Fibroblast of peridontal ligament (primary cell): ENCODE measurements at regions not wholly inside any gene's neighbourhood (a gene's known extent, or its start where the extent isn't known, plus 50 kb on each side); places are given as distances from the start of the nearest gene placed in this dataset.
"Not testable (repeated sequence)": the region's sequence is repeated elsewhere in the genome, so short reads cannot be mapped to it uniquely, and the experiment has no call there.

Source experiments
- DNase-seq: peaks from one replicate; pipeline ENCODE4 v3.0.0-alpha.2; 2010; ENCODE audit errors: extremely low read depth

DNA sequence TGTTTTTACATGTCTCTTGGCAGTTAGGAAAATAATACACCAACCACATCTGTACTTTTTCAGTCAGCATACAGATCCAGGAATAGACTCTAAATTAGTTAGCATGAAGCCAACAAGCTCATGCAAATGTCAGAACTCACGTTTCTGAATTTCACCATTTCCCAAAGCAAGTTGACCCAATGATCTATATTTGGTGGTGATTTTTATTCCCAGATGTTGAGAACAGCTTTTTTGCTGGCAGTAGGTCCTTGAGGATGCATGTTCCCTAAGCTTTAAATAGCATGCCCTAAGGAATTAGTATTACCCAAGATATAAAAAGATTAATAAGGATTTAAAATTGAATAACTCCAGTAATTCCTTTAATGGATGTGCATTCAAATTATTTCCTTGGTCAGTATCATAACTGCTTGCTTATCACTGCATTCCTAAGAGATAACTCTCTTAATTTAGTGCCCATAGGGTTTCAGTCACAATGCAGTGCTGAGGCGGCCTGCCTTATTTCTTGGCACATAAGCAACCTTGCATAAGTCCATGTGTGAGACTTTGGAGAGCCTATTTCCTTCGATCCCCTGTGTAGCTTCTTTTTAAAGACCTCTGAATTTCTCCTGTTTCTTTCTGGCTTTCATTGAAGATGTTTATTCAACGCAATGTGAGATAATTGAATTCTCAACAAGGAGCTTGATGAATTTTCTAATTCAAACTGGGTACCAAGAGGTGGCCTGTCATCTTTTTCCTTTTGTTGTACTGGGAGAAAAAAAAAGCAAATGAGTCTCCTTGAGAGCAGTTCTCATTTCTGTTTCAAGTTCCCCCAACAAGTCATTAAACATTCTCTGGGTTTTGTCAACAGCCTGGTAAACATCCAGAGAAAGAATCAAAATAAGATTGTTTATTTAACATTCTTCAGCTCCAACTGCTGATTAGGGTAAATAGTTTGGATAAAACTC, 135.3 kb upstream of the MEOX2 start:
- peak; percentile 44 for DNase-seq

DNA sequence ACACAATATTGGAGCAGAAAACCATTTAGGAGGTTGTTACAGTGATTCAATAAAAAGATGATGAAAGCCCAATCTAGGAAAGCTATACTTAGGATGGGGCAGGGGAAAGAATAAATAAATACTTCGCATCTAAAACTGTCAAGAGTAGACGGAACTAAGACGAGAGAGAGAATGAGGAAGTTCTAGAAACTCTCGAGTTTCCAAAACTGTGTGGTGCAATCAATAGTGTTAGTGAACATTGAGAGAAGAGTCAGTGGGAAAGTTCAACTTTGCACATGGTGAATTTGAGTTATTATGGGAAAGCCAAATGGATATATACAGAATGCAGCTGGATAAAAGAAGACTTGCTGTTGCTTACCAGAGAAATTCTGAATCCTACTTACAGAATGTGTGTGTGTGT, 133.8 kb upstream of the MEOX2 start:
- no peak for DNase-seq

DNA sequence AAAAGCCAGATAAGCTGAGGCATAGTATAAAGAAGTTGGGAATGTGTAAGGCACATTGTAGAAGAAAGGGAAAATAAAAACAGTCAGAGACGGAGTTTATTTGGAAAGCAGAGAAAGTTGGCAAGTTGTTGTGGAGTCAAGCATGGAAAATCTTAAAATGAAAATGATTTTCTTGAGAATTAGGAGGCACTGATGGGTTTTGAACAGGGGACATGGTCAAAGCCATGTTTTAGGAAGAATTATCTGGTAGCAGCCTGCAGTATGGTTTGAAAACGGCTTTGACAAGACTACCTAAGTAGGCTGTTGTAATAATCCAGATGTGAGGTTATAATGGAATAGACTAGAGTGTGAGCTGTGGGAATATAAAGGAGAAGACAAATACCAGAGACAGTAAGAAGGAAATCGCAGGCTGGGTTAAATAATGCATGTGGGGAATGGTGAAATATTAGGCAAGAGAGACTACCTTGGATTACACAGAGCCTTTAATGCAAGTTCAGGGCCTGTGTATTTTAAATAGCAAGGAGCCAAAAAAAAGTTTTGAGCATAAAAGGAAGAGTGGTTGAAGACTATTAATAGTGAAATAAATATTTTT, 130.4 kb upstream of the MEOX2 start:
- DNase-seq: no peak

DNA sequence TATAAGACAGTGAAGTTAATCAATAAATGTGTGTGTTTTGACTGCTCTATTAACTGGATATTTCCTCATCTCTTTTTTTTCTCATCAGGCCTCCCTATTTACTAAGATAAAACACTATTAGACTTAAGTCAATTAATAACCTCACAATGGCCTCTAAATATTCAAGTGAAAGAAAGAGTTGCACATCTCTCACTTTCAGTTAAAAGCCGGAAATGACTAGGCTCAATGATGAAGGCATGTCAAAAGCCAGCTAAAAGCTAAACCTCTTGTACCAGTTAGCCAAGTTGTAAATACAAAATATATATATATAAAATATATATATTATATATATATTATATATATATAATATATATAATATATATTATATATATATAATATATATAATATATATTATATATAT, 127.0 kb upstream of the MEOX2 start:
- DNase-seq: no peak

GRCh38 chr7:15810383-15810782, 123.9 kb upstream of the MEOX2 start:
- not testable (repeated sequence) for DNase-seq

DNA sequence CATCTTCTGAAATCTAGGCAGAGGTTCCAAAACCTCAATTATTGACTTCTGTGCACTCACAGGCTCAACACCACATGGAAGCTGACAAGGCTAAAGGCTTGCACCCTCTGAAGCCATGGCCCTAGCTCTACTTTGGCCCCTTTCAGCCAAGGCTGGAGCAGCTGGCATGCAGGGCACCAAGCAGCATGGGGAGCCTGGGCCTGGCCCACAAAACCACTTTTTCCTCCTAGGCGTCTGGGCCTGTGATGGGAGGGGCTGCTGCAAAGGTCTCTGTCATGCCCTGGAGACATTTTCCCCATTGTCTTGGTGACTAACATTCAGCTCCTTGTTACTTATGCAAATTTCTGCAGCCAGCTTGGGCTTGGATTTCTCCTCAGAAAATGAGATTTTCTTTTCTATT, 123.5 kb upstream of the MEOX2 start:
- not testable (repeated sequence) for DNase-seq

DNA sequence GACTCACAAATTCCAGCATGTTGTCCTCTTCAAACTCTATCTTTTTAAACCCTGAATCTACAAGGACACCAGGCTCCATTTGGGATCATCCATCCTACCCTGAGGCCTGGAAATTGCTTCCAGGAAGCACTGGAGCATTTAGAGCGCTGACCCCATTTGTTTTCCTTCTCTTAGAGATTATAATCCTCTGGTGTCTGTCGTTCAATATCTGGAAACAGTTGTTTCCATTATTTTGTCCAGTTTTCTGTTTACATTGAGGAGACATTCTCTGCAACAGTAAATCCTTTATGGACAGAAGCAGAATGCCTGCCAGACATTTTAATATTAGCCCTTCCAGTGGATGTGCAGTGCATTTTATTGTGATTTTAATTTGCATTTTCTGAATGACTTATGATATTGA, 119.4 kb upstream of the MEOX2 start:
- DNase-seq: no peak

DNA sequence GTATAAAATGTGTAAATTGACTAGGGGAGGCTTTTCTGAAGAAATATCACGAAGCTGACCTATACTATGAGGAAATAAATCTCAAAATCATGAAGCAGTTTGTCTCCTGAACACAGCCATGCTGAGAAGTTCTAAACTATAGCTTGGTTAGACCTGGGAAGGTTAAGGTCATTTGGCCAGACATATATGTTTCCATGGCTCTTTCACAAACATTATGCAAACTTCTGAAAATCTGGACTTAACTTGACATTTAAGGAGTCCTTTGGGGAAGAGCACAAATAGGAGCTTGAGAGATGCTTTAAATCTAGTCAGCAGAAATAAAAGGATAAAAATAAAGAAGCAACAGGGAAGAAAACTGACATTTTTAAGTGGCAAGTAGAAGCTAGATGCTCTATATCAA, 115.9 kb upstream of the MEOX2 start:
- DNase-seq: peak; percentile 26

GRCh38 chr7:15801551-15801950, 115.1 kb upstream of the MEOX2 start:
- peak; percentile 69 for DNase-seq

- no peak for DNase-seq
Observed at GRCh38 chr7:15801041-15801440, 114.6 kb upstream of the MEOX2 start.

DNA sequence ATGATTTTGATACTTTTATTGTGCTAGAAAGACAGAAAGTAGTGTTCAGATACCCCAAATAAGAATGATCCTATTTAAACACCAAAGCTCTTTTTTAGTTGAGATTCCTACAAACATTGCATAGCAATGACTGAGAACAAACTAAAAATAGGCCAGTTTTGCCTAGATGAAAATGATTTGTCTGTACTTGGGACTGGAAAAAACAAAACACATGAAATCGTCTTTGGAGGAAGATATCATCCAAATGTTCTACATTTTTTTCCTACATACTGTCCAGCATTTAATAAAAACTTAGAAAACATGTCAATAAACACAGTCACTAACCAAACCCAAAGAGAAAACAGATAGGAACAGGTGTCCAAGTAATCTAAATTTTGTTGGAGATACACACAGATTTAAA, 111.6 kb upstream of the MEOX2 start:
- DNase-seq: no peak

GRCh38 chr7:15795393-15795792, 108.9 kb upstream of the MEOX2 start:
- DNase-seq: peak; percentile 44

DNA sequence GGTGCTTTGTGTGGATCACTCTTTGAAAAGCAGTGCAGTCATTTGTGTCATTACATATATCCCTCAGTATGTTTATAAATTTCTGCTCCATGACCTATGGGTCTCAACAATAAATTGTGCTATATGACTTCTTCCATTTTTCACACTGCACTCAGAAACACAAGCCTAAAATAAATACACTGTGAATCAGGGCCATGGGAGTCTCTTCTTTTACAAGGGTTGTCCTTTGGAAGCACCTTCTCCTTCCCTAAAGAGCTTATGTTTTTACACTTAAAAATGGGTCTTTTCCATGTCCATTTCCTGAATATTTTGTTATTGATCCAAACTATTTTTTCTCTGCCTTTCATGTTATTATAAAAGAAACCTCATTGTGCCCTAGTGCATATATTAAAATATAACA, 108.3 kb upstream of the MEOX2 start:
- no peak for DNase-seq

DNA sequence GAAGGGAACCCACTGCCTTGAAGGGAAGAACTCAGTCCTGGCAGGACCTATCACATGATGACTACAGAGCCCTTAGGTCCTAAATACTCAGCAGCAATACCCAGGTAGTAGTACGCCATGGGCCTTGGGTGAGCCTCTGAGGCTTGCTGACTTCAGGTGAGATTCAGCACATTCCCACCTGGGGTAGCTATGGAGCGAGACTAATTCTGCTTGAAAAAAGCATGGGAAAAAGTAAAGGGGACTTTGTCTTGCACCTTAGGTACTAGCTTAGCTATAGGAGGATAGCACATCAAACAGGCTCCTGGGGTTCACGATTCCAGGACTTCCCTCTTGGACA, 98.2 kb upstream of the MEOX2 start:
- DNase-seq: no peak

DNA sequence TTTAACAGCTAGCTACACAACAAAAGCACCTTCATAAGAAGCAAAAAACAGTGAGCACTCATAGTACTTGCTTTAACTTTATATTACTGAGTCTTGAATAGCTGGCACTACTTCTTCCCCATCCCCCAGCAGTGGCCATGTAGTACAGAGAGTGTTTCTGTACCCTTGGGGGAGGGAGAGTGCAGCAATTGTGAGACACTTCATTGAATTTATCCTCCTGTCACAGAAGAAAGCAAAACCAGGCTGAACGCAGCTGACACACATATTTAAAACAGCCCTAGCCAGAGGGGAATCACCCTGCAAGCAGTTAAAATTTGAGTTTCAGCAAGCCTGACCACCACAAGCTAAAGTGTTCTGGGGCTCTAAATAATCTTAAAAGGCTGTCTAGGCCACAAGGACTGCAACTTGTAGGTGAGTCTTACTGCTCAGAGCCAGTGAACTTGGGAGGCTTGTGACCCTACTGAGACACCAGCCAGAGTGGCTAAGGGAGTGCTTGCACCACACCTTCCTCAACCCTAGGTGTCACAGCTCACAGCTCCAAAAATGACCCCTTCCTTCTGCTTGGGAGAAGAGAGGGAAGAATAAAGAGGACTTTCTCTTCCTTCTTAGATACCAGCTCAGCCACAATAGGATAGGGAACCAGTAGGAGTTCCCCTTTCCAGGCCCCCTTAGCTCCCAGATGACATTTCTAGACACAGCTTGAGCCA, 97.7 kb upstream of the MEOX2 start:
- no peak for DNase-seq

DNA sequence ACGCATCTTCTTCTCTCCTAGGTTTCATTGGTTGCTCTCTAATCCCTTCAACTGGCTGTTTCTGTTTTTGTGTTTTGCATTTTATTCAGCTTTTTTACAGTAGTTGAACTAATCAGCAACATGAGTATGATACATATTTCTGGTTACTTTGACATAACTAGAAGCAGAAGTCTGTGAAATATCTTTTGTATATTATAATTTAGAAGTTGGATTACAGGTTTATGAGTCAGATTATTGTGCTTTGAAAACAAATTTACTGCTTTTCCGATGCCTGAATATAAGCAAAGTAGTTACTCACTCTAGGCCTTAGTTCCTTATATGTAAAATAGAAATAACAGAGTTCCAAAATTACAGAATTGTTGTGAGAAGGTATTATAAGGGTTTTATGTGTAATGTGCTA, 96.2 kb upstream of the MEOX2 start:
- DNase-seq: peak; percentile 38

- DNase-seq: no peak
Observed at GRCh38 chr7:15781944-15782343, 95.5 kb upstream of the MEOX2 start.

- DNase-seq: peak; percentile 49
Observed at GRCh38 chr7:15780271-15780670, 93.8 kb upstream of the MEOX2 start.

- DNase-seq: no peak
Observed at GRCh38 chr7:15778191-15778590, 91.7 kb upstream of the MEOX2 start.

DNA sequence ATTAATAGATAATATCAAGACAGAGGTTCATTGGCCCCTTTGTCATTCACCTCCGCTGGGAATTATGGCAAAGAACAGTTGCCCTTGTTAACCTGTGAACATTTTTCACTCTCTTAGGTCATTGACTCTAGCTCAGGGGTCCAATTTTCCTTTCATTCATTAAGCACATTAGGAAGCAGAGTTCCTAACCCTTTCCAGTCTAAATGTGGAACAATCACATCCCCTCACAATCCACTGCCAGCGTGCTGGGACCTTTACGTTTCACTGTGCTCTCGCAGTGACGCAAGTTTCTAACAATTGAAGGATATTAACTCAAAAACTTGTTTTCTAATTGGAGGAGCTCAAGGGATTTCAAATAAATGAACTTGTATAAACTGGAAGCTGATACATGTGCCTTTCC, 79.3 kb upstream of the MEOX2 start:
- DNase-seq: no peak

- no peak for DNase-seq
Observed at GRCh38 chr7:15764851-15765382, 78.4 kb upstream of the MEOX2 start.

- peak; percentile 60 for DNase-seq
Observed at GRCh38 chr7:15764010-15764409, 77.5 kb upstream of the MEOX2 start.
